ENCODE measurements at regions not wholly inside any gene's neighbourhood (a gene's known extent, or its start where the extent isn't known, plus 50 kb on each side); places are given as distances from the start of the nearest gene placed in this dataset.

DNA sequence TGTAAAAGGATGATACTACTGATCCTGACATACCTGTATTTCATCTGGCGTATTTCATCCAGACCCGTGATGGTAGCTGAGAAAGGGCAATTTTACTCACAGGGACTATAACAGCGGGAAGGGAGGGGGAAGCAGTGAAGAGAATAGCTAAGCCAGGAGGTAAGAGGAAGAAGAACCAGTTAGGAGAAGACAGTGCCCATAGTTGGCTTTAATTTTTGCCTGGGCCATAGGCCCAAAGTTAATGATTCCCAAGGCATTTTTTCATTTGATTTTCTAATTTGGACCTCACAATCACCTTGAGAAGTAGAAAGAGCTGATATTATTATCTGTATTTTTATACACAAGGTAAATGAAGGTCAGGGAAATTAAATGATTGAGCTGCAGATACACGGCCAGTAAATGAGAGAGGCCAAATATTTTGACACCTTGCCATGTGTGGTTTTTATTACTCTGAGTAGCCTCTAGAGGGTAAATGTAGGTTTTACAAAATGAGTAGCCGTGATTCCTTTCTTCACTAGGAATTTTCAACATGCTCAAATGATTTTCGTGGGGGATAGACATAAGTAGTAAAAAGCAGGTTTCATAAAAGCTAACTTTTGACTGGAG, 382.2 kb downstream of the FUT8 start:
- no peak for ATAC-seq
- TF ChIP-seq, protein P1, sequence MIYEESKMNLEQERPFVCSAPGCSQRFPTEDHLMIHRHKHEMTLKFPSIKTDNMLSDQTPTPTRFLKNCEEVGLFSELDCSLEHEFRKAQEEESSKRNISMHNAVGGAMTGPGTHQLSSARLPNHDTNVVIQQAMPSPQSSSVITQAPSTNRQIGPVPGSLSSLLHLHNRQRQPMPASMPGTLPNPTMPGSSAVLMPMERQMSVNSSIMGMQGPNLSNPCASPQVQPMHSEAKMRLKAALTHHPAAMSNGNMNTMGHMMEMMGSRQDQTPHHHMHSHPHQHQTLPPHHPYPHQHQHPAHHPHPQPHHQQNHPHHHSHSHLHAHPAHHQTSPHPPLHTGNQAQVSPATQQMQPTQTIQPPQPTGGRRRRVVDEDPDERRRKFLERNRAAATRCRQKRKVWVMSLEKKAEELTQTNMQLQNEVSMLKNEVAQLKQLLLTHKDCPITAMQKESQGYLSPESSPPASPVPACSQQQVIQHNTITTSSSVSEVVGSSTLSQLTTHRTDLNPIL (CRISPR knock-in tag; IDR thresholded peaks at IDR 0.05; ENCODE audit: low read depth): no peak
- TF ChIP-seq ARNTL (CRISPR knock-in tag; IDR thresholded peaks at IDR 0.05; ENCODE audit: borderline replicate concordance, low read depth) (no peak), ZFP30 (CRISPR knock-in tag; IDR thresholded peaks at IDR 0.05) (no peak), TOX (CRISPR knock-in tag; IDR thresholded peaks at IDR 0.05; ENCODE audit: borderline replicate concordance) (no peak), OSR1 (CRISPR knock-in tag; IDR thresholded peaks at IDR 0.05) (no peak), RARB (CRISPR knock-in tag; IDR thresholded peaks at IDR 0.05) (no peak), ESRRG (CRISPR knock-in tag; IDR thresholded peaks at IDR 0.05) (no peak), ZC3H10 (CRISPR knock-in tag; IDR thresholded peaks at IDR 0.05) (no peak), ZFP3 (CRISPR knock-in tag; IDR thresholded peaks at IDR 0.05) (no peak), PPARA (CRISPR knock-in tag; IDR thresholded peaks at IDR 0.05; ENCODE audit: borderline replicate concordance) (no peak), ZNF565 (CRISPR knock-in tag; conservative IDR thresholded peaks at IDR 0.05; ENCODE audit: low read depth) (no peak)
- TF ChIP-seq, protein P2, sequence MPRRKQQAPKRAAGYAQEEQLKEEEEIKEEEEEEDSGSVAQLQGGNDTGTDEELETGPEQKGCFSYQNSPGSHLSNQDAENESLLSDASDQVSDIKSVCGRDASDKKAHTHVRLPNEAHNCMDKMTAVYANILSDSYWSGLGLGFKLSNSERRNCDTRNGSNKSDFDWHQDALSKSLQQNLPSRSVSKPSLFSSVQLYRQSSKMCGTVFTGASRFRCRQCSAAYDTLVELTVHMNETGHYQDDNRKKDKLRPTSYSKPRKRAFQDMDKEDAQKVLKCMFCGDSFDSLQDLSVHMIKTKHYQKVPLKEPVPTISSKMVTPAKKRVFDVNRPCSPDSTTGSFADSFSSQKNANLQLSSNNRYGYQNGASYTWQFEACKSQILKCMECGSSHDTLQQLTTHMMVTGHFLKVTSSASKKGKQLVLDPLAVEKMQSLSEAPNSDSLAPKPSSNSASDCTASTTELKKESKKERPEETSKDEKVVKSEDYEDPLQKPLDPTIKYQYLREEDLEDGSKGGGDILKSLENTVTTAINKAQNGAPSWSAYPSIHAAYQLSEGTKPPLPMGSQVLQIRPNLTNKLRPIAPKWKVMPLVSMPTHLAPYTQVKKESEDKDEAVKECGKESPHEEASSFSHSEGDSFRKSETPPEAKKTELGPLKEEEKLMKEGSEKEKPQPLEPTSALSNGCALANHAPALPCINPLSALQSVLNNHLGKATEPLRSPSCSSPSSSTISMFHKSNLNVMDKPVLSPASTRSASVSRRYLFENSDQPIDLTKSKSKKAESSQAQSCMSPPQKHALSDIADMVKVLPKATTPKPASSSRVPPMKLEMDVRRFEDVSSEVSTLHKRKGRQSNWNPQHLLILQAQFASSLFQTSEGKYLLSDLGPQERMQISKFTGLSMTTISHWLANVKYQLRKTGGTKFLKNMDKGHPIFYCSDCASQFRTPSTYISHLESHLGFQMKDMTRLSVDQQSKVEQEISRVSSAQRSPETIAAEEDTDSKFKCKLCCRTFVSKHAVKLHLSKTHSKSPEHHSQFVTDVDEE (CRISPR knock-in tag; IDR thresholded peaks at IDR 0.05): no peak

DNA sequence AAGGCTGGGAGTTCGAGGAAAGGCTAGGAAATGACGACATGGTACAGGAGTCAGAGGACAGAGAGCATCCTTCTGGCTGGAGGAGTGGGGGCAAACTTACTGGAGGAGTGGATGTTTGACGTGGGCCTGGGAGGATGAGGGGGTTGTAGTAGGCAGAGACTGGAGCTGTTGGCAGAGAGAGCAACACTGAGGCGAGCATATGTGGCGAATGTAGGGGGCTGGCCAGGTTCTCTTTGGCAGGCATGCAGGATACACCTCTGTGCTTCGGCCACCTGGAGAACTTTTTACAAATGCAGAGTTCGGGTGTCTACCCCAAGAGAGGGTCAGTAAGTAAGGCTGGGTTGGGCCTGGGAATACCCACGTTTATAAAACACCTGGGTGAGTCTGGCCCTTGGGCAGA, 385.7 kb downstream of the FUT8 start:
- no peak for ATAC-seq
- no peak for TF ChIP-seq ISL1 (CRISPR knock-in tag; IDR thresholded peaks at IDR 0.05)
- TF ChIP-seq, protein P3, sequence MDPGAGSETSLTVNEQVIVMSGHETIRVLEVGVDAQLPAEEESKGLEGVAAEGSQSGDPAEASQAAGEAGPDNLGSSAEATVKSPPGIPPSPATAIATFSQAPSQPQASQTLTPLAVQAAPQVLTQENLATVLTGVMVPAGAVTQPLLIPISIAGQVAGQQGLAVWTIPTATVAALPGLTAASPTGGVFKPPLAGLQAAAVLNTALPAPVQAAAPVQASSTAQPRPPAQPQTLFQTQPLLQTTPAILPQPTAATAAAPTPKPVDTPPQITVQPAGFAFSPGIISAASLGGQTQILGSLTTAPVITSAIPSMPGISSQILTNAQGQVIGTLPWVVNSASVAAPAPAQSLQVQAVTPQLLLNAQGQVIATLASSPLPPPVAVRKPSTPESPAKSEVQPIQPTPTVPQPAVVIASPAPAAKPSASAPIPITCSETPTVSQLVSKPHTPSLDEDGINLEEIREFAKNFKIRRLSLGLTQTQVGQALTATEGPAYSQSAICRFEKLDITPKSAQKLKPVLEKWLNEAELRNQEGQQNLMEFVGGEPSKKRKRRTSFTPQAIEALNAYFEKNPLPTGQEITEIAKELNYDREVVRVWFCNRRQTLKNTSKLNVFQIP (CRISPR knock-in tag; IDR thresholded peaks at IDR 0.05; ENCODE audit: borderline replicate concordance, low read depth): no peak
- TF ChIP-seq TOX (CRISPR knock-in tag; IDR thresholded peaks at IDR 0.05; ENCODE audit: borderline replicate concordance): no peak
- TF ChIP-seq ZNF70 (CRISPR knock-in tag; IDR thresholded peaks at IDR 0.05): no peak
- TF ChIP-seq, protein P4, sequence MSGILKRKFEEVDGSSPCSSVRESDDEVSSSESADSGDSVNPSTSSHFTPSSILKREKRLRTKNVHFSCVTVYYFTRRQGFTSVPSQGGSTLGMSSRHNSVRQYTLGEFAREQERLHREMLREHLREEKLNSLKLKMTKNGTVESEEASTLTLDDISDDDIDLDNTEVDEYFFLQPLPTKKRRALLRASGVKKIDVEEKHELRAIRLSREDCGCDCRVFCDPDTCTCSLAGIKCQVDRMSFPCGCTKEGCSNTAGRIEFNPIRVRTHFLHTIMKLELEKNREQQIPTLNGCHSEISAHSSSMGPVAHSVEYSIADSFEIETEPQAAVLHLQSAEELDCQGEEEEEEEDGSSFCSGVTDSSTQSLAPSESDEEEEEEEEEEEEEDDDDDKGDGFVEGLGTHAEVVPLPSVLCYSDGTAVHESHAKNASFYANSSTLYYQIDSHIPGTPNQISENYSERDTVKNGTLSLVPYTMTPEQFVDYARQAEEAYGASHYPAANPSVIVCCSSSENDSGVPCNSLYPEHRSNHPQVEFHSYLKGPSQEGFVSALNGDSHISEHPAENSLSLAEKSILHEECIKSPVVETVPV (CRISPR knock-in tag; IDR thresholded peaks at IDR 0.05): no peak
- TF ChIP-seq ZNF8 (CRISPR knock-in tag; IDR thresholded peaks at IDR 0.05): no peak
- TF ChIP-seq PPARA (CRISPR knock-in tag; IDR thresholded peaks at IDR 0.05; ENCODE audit: borderline replicate concordance): no peak
- TF ChIP-seq RARB (CRISPR knock-in tag; IDR thresholded peaks at IDR 0.05): no peak
- TF ChIP-seq CSDC2 (CRISPR knock-in tag; IDR thresholded peaks at IDR 0.05): no peak
- TF ChIP-seq TCF4 (CRISPR knock-in tag; IDR thresholded peaks at IDR 0.05; ENCODE audit: borderline replicate concordance): no peak
- no peak for TF ChIP-seq OSR1 (CRISPR knock-in tag; IDR thresholded peaks at IDR 0.05)
- no peak for TF ChIP-seq ESRRG (CRISPR knock-in tag; IDR thresholded peaks at IDR 0.05)
- TF ChIP-seq SNAI2 (CRISPR knock-in tag; IDR thresholded peaks at IDR 0.05): no peak
- TF ChIP-seq, protein P5, sequence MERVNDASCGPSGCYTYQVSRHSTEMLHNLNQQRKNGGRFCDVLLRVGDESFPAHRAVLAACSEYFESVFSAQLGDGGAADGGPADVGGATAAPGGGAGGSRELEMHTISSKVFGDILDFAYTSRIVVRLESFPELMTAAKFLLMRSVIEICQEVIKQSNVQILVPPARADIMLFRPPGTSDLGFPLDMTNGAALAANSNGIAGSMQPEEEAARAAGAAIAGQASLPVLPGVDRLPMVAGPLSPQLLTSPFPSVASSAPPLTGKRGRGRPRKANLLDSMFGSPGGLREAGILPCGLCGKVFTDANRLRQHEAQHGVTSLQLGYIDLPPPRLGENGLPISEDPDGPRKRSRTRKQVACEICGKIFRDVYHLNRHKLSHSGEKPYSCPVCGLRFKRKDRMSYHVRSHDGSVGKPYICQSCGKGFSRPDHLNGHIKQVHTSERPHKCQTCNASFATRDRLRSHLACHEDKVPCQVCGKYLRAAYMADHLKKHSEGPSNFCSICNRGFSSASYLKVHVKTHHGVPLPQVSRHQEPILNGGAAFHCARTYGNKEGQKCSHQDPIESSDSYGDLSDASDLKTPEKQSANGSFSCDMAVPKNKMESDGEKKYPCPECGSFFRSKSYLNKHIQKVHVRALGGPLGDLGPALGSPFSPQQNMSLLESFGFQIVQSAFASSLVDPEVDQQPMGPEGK (CRISPR knock-in tag; IDR thresholded peaks at IDR 0.05; ENCODE audit: borderline replicate concordance): no peak
- TF ChIP-seq, protein P1 (CRISPR knock-in tag; IDR thresholded peaks at IDR 0.05; ENCODE audit: low read depth): no peak
- TF ChIP-seq ZFP30 (CRISPR knock-in tag; IDR thresholded peaks at IDR 0.05): no peak
- TF ChIP-seq ARNTL (CRISPR knock-in tag; IDR thresholded peaks at IDR 0.05; ENCODE audit: borderline replicate concordance, low read depth): no peak
- TF ChIP-seq ZC3H10 (CRISPR knock-in tag; IDR thresholded peaks at IDR 0.05): no peak

Data from SK-N-SH treated with all-trans-retinoic acid at 6 μM for 48 hours (cell line).